H9 (cell line): ENCODE measurements at regions not wholly inside any gene's neighbourhood (a gene's known extent, or its start where the extent isn't known, plus 50 kb on each side); places are given as distances from the start of the nearest gene placed in this dataset.
A peak's percentile ranks its signal among the peaks of the same experiment; 100 is the strongest.
"Not testable (repeated sequence)": the region's sequence is repeated elsewhere in the genome, so short reads cannot be mapped to it uniquely, and the experiment has no call there.

Experiments
- DNase-seq: peaks from one replicate; pipeline ENCODE4 v3.0.0-alpha.2; 2017
- H2AFZ ChIP-seq: one replicate; pipeline ENCODE4 v1.6.1; 2013; ENCODE audit warnings: mild to moderate bottlenecking, low read length, control low read depth, moderate library complexity
- H2AK5ac ChIP-seq: 2 replicates; pipeline ENCODE4 v1.6.1; 2013; ENCODE audit warnings: low read length, control low read depth, mixed read lengths; ENCODE audit not compliant: insufficient read length
- H2BK120ac ChIP-seq: one replicate; pipeline ENCODE4 v1.6.1; 2013; ENCODE audit warnings: low read depth, mild to moderate bottlenecking, low read length, control low read depth, inconsistent platforms; ENCODE audit not compliant: poor library complexity, severe bottlenecking
- H2BK12ac ChIP-seq: 2 replicates; pipeline ENCODE4 v1.6.1; 2013; ENCODE audit warnings: low read length, control low read depth, mixed read lengths, low read depth; ENCODE audit not compliant: insufficient read length
- H2BK15ac ChIP-seq: 2 replicates; pipeline ENCODE4 v1.6.1; 2013; ENCODE audit warnings: low read depth, low read length, control low read depth
- H2BK20ac ChIP-seq: one replicate; pipeline ENCODE4 v1.6.1; 2013; ENCODE audit warnings: low read depth, mild to moderate bottlenecking, low read length, control low read depth, inconsistent platforms; ENCODE audit not compliant: poor library complexity, severe bottlenecking
- H2BK5ac ChIP-seq: 2 replicates; pipeline ENCODE4 v1.6.1; 2013; ENCODE audit warnings: low read length, control low read depth, mixed read lengths; ENCODE audit not compliant: insufficient read length
- H3K14ac ChIP-seq: 2 replicates; pipeline ENCODE4 v1.6.1; 2013; ENCODE audit warnings: low read length, control low read depth; ENCODE audit not compliant: insufficient read depth
- H3K18ac ChIP-seq: 2 replicates; pipeline ENCODE4 v1.6.1; 2013; ENCODE audit warnings: low read depth, mild to moderate bottlenecking, mixed read lengths, low read length, control low read depth; ENCODE audit not compliant: insufficient read length
- H3K23ac ChIP-seq: 2 replicates; pipeline ENCODE4 v1.6.1; 2013; ENCODE audit warnings: low read length, control low read depth, mixed read lengths, low read depth; ENCODE audit not compliant: insufficient read length
- H3K23me2 ChIP-seq: 2 replicates; pipeline ENCODE4 v1.6.1; 2013; ENCODE audit warnings: low read depth, mild to moderate bottlenecking, mixed read lengths, low read length, control low read depth; ENCODE audit not compliant: insufficient read length, poor library complexity, severe bottlenecking
- H3K27ac ChIP-seq: 2 replicates; pipeline ENCODE4 v1.5.1; 2013; ENCODE audit warnings: low read length, control low read depth, mixed read lengths, low read depth; ENCODE audit not compliant: insufficient read length
- H3K27me3 ChIP-seq: 2 replicates; pipeline ENCODE4 v1.6.1; 2013; ENCODE audit warnings: low read length, control low read depth, inconsistent platforms; ENCODE audit not compliant: insufficient read depth
- H3K4ac ChIP-seq: 2 replicates; pipeline ENCODE4 v1.6.1; 2013; ENCODE audit warnings: low read depth, mild to moderate bottlenecking, control low read depth, inconsistent platforms, low read length, moderate library complexity
- H3K4me1 ChIP-seq: 2 replicates; pipeline ENCODE4 v1.6.1; 2013; ENCODE audit warnings: low read length, control low read depth, inconsistent platforms; ENCODE audit not compliant: insufficient read depth
- H3K4me2 ChIP-seq: 2 replicates; pipeline ENCODE4 v1.6.1; 2013; ENCODE audit warnings: low read length, control low read depth, mixed read lengths; ENCODE audit not compliant: insufficient read length, insufficient read depth
- H3K56ac ChIP-seq: 2 replicates; pipeline ENCODE4 v1.6.1; 2013; ENCODE audit warnings: low read depth, mild to moderate bottlenecking, mixed read lengths, low read length, control low read depth; ENCODE audit not compliant: insufficient read length
- H3K79me1 ChIP-seq: 2 replicates; pipeline ENCODE4 v1.6.1; 2013; ENCODE audit warnings: low read depth, mild to moderate bottlenecking, moderate library complexity, low read length, control low read depth, inconsistent platforms; ENCODE audit not compliant: insufficient read depth, poor library complexity, severe bottlenecking
- H3K79me2 ChIP-seq: 2 replicates; pipeline ENCODE4 v1.6.1; 2013; ENCODE audit warnings: low read length, control low read depth, inconsistent platforms; ENCODE audit not compliant: insufficient read depth
- H3K9ac ChIP-seq: 2 replicates; pipeline ENCODE4 v1.6.1; 2013; ENCODE audit warnings: low read length, control low read depth, mixed read lengths; ENCODE audit not compliant: insufficient read length; ENCODE audit errors: extremely low read depth
- H3K9me3 ChIP-seq: one replicate; pipeline ENCODE4 v1.6.1; 2013; ENCODE audit warnings: low read depth, low read length, inconsistent platforms; ENCODE audit not compliant: control insufficient read depth
- H3T11ph ChIP-seq: one replicate; pipeline ENCODE4 v1.6.1; 2013; ENCODE audit warnings: mild to moderate bottlenecking, low read length, control low read depth, inconsistent platforms
- H4K20me1 ChIP-seq: one replicate; pipeline ENCODE4 v1.6.1; 2013; ENCODE audit not compliant: control insufficient read depth, insufficient read length, insufficient read depth
- H4K5ac ChIP-seq: 2 replicates; pipeline ENCODE4 v1.6.1; 2013; ENCODE audit warnings: low read depth, mild to moderate bottlenecking, mixed read lengths, low read length, control low read depth; ENCODE audit not compliant: insufficient read length
- H4K8ac ChIP-seq: replicated peaks from 2 replicates; pipeline ENCODE4 v1.6.1; 2013; ENCODE audit warnings: low read length, control low read depth, mixed read lengths, low read depth; ENCODE audit not compliant: insufficient read length
- H4K91ac ChIP-seq: 2 replicates; pipeline ENCODE4 v1.6.1; 2013; ENCODE audit warnings: low read depth, mild to moderate bottlenecking, moderate library complexity, mixed read lengths, low read length, control low read depth; ENCODE audit not compliant: insufficient read length
- H3K27ac Mint-ChIP-seq, 3 experiments: 2 replicates in 2 of 3; 3 replicates in 1 of 3; pipeline ENCODE4 v1.8.0; 2020 to 2021; ENCODE audit warnings: mixed read lengths in 3 of 3, mild to moderate bottlenecking in 1 of 3, moderate library complexity in 1 of 3
- H3K27me3 Mint-ChIP-seq: 2 replicates; pipeline ENCODE4 v1.8.0; 2021; ENCODE audit warnings: low read depth, mild to moderate bottlenecking, moderate library complexity, mixed read lengths
- H3K36me3 Mint-ChIP-seq, 3 experiments: 2 replicates in 2 of 3; 3 replicates in 1 of 3; pipeline ENCODE4 v1.8.0; 2020 to 2021; ENCODE audit warnings: low read depth in 3 of 3, mixed read lengths in 3 of 3; ENCODE audit not compliant: insufficient read depth in 1 of 3
- H3K4me1 Mint-ChIP-seq, 2 experiments: 2 replicates each; pipeline ENCODE4 v1.8.0; 2020; ENCODE audit warnings: mixed read lengths in 2 of 2
- H3K4me3 Mint-ChIP-seq, 2 experiments: 2 replicates in 1 of 2; 3 replicates in 1 of 2; pipeline ENCODE4 v1.8.0; 2020 to 2021; ENCODE audit warnings: mild to moderate bottlenecking in 2 of 2, mixed read lengths in 2 of 2, moderate library complexity in 1 of 2
- H3K9me3 Mint-ChIP-seq, 2 experiments: 2 replicates in 1 of 2; 3 replicates in 1 of 2; pipeline ENCODE4 v1.8.0; 2020; ENCODE audit warnings: mild to moderate bottlenecking in 2 of 2, mixed read lengths in 2 of 2, moderate library complexity in 1 of 2
- CTCF ChIP-seq: fragments of 200-600 bp; sonication (generic); conservative IDR thresholded peaks from 3 replicates; pipeline ENCODE4 v1.8.0; 2021; ENCODE audit warnings: antibody characterized with exemption, mild to moderate bottlenecking
- WGBS: extraction: QIAGEN DNeasy Blood & Tissue Kit; methylation state at CpG from one replicate; pipeline ENCODE4 v1.1.7; 2013; ENCODE audit warnings: missing lambda C conversion rate, low lambda C conversion rate, mixed read lengths; ENCODE audit not compliant: insufficient read length; ENCODE audit errors: extremely low coverage; 5-methylcytosine and 5-hydroxymethylcytosine counted together

GRCh38 chr12:24505366-24506015, 443.4 kb downstream of the BCAT1 start:
- DNase-seq, result no peak
- no peaks in the 10 kb centered on the region for H4K20me1 ChIP-seq
- no peak overlapping the region for H2BK120ac ChIP-seq
- H3K27me3 ChIP-seq, result no peaks in the 10 kb centered on the region
- H2BK12ac ChIP-seq, result no peak overlapping the region
- no peak overlapping the region for H3K9ac ChIP-seq
- no CpG with 5 or more reads among the region's 7 CpGs for WGBS
- no peak overlapping the region for H3K4me2 ChIP-seq
- no peak overlapping the region for H4K8ac ChIP-seq
- no peak overlapping the region for H3K18ac ChIP-seq
- no peak overlapping the region for H3K23ac ChIP-seq
- H2AFZ ChIP-seq, result no peak overlapping the region
- H2BK5ac ChIP-seq, result no peak overlapping the region
- H3T11ph ChIP-seq, result no peak overlapping the region
- no peak overlapping the region for H4K5ac ChIP-seq
- H3K4ac ChIP-seq, result no peak overlapping the region
- no peaks in the 10 kb centered on the region for H3K23me2 ChIP-seq
- H3K14ac ChIP-seq, result no peak overlapping the region; the same call in 1 of the 2 replicates
- no peak overlapping the region for H2AK5ac ChIP-seq
- peaks cover 5 to 8% of the 10 kb centered on the region in 2 experiments; a peak in 3 of 4 replicates for H3K4me1 Mint-ChIP-seq
- no peak overlapping the region for H3K56ac ChIP-seq
- no peak overlapping the region for H2BK20ac ChIP-seq
- H3K79me1 ChIP-seq, result no peaks in the 10 kb centered on the region
- H3K27ac ChIP-seq, result no peak overlapping the region
- no peak for TF ChIP-seq CTCF
- H3K9me3 Mint-ChIP-seq, result no peaks in the 10 kb centered on the region
- H2BK15ac ChIP-seq, result no peak overlapping the region
- H3K27me3 Mint-ChIP-seq, result no peaks in the 10 kb centered on the region
- H3K36me3 Mint-ChIP-seq, result no peaks in the 10 kb centered on the region
- H3K4me1 ChIP-seq, result no peaks in the 10 kb centered on the region
- H3K9me3 ChIP-seq, result no peaks in the 10 kb centered on the region
- no peaks in the 10 kb centered on the region for H3K79me2 ChIP-seq
- no peak overlapping the region for H4K91ac ChIP-seq
- peak overlapping the region in 1 of 3 experiments; percentile 0; a peak in 1 of 7 replicates for H3K27ac Mint-ChIP-seq
- no peak overlapping the region for H3K4me3 Mint-ChIP-seq

- H3K4me3 Mint-ChIP-seq, H3K14ac ChIP-seq, H3K36me3 Mint-ChIP-seq, H3K18ac ChIP-seq, H2AK5ac ChIP-seq, H3K9me3 ChIP-seq, H3K27ac ChIP-seq, H3K79me2 ChIP-seq, H2BK15ac ChIP-seq, H2BK20ac ChIP-seq, H3K23ac ChIP-seq, H2AFZ ChIP-seq, H2BK5ac ChIP-seq, H3K56ac ChIP-seq, H4K5ac ChIP-seq, H3K4ac ChIP-seq, H4K8ac ChIP-seq, H3K4me1 Mint-ChIP-seq, H2BK120ac ChIP-seq, H4K20me1 ChIP-seq, H3K27me3 Mint-ChIP-seq, H3K23me2 ChIP-seq, DNase-seq, H3K27ac Mint-ChIP-seq, H3K9ac ChIP-seq, H3K27me3 ChIP-seq, H3K4me2 ChIP-seq, H3K9me3 Mint-ChIP-seq, H3K79me1 ChIP-seq, H3T11ph ChIP-seq, H2BK12ac ChIP-seq, H4K91ac ChIP-seq, H3K4me1 ChIP-seq: not testable (repeated sequence)
- no CpG with 5 or more reads among the region's 1 CpG for WGBS
These were observed 445.4 kb downstream of the BCAT1 start for GRCh38 chr12:24503477-24503876.
